Fibroblast of the conjunctiva (primary cell): ENCODE measurements at regions not wholly inside any gene's neighbourhood (a gene's known extent, or its start where the extent isn't known, plus 50 kb on each side); places are given as distances from the start of the nearest gene placed in this dataset.
"Not testable (repeated sequence)": the region's sequence is repeated elsewhere in the genome, so short reads cannot be mapped to it uniquely, and the experiment has no call there.

Experiments used
- DNase-seq: peaks from one replicate; pipeline ENCODE4 v3.0.0-alpha.2; 2010; ENCODE audit warnings: low read depth

DNA sequence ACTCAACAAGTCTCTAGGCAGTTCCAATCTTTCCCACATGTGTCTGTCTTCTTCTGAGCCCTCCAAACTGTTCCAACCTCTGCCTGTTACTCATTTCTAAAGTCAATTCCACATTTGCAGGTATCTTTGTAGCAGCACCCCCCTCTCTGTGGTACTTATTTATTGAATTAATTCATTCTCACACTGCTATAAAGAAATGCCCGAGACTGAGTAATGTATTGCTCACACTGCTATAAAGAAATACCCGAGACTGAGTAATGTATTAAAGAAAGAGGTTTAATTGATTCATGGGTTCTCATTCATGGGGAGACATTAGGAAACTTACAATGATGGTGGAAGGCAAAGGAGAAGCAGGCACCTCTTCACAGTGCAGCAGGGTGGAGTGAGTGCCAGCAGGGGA lies 1413.8 kb downstream of the SI start:
- no peak for DNase-seq

- no peak for DNase-seq
Observed at GRCh38 chr3:163657088-163657487, 1421.2 kb downstream of the SI start.

DNA sequence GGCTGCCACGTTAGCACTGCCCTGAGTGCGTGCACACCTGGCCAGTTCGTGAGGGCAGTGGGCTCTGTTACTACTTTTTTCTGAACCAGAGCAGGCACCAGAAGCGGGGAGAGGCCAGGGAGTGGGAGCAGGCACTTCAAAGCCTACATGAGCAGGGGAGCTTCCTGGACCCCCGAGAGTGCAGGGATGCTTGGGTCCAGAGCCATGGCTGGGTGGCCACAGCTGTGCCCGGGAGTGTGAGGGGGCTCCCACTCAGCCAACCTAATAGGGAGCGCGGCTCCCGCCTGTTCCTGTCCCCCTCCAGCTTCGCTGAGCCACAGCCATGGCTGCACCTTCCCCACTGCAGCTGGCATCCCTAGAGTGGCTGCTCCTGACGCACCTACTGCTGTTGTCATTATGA lies 1423.3 kb downstream of the SI start:
- DNase-seq, result no peak

DNA sequence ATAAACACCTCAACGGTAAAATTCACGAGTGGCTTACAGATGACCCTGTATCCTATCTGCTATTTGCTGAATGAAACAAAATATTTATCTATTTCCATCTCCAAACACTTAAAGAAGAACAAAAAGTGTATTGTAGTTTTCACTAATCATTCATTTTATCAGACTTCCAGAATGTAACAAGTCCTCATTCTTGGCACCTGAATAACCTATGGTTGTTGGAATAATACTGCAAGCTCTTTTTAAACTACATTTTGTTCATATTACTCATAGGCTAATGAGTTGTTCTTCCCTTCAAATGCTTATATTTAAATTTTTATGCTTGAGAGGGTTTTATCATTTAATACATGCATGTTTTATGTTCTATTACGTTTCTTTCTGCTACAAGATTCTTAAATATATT lies 1434.1 kb downstream of the SI start:
- no peak for DNase-seq

- no peak for DNase-seq
Observed at GRCh38 chr3:163632722-163633121, 1445.6 kb downstream of the SI start.

GRCh38 chr3:163626753-163627152 lies 1451.5 kb downstream of the SI start:
- no peak for DNase-seq

- no peak for DNase-seq
Observed at GRCh38 chr3:163622384-163622783, 1455.9 kb downstream of the SI start.

DNA sequence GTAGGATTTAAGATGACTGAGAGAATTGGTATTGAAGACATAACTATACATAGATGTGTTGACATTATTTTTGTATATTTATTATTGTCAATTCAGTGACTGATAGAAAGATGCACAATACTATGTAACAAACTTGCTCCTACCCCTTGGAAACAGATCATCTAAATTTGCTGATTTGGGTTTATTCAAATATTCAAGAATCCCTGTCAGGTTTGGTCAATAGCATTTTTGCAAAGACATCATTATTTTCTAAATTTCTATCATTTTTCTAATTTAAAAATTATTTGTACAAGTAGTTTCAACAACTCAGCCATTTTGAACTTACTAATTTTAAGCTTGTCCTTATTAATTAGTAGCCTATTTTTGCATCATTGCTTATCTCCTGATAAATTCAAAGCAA lies 1463.4 kb downstream of the SI start:
- no peak for DNase-seq

- DNase-seq, result no peak
Observed at GRCh38 chr3:163605915-163606314, 1472.4 kb downstream of the SI start.

- DNase-seq, result no peak
Observed at GRCh38 chr3:163601426-163601825, 1476.9 kb downstream of the SI start.

DNA sequence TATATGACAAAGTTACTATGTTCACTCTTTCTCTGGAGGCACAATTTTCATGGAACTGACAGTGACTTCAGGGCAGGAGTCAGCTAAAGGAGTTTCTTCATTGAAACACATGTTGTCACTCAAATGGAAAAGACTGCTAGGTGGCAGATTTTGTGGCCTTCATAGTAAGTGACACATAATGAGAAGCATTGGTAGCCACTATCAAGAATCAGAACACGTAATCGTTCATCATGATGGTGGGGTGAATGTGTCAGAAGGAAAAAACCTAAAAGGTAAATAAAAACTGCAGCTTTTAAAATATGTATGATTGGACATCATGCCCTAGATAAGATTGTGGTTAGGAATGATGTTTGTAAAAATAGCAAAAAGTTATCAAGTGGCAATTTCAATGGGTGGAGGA lies 1491.0 kb downstream of the SI start:
- no peak for DNase-seq

DNA sequence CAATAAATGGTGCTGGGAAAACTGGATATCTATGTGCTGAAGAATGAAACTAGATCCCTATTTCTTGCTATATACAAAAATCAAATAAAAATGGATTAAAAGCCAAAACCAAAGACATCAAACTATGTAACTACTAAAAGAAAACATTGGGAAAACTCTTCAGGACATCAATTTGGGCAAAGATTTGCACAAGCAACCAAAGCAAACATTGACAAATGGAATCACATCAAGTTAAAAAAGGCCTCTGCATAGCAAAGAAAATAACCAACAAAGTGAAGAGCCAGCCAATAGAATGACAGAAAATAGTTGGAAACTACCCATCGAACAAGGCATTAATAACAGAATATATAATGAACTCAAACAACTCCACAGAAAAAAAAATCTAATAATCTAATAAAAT lies 1495.3 kb downstream of the SI start:
- no peak for DNase-seq

DNA sequence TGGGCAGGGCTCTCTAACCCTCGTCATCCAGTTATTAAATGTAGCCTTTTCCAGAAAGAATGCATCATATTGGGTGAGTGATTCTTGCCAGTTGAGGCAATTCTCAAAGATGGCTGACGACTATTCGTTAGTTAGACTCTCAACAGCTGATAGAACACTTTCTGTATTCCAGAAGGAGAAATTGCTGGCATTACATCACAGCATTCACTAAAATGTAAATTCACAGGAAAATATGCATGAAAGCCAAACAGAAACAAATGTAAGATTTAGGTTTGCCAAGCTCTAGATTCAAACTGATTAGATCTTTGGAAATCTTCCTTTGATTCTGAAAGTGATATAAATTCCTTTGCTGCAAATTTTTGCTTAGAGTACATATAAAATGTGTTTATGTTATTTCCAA lies 1501.0 kb downstream of the SI start:
- no peak for DNase-seq

- DNase-seq, result no peak
Observed at GRCh38 chr3:163576314-163576713, 1502.0 kb downstream of the SI start.

GRCh38 chr3:163573324-163573723 lies 1505.0 kb downstream of the SI start:
- no peak for DNase-seq

DNA sequence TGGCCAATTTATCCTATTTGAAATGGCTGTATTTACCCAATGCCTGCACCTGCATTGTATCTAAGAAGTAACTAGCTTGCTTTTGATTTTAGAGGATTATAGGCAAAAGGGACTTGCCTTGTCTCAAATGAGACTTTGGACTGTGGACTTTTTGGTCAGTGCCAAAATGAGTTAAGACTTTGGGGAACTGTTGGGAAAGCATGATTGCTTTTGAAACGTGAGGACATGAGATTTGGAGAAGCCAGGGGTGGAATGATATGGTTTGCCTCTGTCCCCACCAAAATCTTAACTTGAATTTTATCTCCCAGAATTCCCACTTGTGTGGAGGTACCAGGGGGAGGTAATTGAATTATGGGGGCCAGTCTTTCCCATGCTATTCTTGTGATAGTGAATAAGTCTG lies 1505.4 kb downstream of the SI start:
- DNase-seq, result no peak

- no peak for DNase-seq
Observed at GRCh38 chr3:163563485-163563884, 1514.8 kb downstream of the SI start.

DNA sequence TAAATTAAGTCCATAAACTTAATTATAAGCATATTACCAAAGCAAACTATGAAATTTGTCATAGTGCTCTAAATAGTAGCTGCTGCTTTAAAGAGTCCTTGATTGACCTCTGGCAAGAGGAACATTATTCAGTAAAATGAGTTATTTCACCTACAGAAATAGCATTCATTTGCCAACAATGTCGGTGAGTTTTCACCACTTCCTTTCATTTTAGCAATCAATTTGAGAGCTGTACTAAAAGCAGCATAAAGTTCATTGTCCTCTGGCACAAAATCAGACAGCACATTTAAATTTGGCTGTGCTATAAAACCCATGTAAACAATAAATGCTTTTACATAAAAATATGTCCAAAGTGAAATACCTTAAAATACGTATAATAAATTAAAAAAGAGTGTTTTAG lies 1515.7 kb downstream of the SI start:
- DNase-seq, result no peak

DNA sequence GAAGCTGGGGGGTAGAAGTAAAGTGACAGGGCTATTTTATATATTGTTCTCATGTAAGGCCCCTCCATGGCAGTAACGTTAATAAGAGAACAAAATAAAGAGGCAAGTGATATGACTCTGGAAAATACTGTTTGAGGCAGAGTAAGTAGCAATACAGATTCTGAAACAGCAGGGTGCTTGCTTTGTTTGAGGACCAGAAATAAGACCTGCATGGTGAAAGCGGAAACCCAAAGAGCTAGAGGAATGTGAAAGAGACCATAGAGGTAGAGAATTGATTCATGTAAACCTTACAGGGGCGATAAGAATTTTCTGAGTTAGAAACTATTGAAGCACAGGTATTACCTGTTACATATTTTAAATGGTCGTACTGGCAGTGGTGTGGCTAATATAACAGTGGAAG lies 1517.1 kb downstream of the SI start:
- no peak for DNase-seq

- no peak for DNase-seq
Observed at GRCh38 chr3:163560459-163560858, 1517.8 kb downstream of the SI start.

GRCh38 chr3:163556813-163557523 lies 1521.3 kb downstream of the SI start:
- DNase-seq, result no peak

DNA sequence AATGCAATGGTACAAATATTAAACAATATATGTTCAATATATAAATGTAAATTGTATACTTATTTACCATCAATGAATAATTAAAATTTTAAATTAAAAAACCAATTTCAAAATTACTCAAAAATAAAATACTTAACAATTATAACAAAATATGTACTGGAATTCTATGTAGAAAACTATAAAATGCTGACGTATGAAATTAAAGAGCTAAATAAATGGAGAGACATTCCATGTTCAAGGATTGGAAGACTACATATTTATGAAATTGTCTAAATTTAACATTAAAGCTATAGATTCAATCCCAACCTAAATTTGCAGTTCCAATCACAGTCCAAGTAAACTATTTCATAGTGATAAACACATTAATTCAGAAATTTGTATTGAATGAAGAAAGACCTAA lies 1522.4 kb downstream of the SI start:
- DNase-seq, result no peak

GRCh38 chr3:163552659-163552966 lies 1525.7 kb downstream of the SI start:
- no peak for DNase-seq

DNA sequence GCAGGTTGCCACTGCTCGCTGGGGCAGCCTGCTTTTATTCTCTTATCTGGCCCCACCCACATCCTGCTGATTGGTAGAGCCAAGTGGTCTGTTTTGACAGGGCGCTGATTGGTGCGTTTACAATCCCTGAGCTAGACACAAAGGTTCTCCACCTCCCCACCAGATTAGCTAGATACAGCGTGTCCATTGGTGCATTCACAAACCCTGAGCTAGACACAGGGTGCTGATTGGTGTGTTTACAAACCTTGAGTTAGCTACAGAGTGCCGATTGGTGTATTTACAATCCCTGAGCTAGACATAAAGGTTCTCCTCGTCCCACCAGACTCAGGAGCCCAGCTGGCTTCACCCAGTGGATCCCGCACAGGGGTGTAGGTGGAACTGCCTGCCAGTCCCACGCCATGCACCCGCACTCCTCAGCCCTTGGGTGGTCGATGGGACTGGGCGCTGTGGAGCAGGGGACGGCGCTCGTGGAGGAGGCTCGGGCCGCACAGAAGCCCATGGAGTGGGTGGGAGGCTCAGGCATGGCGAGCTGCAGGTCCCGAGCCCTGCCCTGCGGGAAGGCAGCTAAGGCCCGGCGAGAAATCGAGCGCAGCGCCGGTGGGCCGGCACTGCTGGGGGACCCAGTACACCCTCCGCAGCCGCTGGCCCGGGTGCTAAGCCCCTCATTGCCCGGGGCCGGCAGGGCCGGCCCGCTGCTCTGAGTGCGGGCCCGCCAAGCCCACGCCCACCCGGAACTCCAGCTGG lies 1526.2 kb downstream of the SI start:
- DNase-seq, result not testable (repeated sequence)
